Left ventricle myocardium superior (tissue), 1 donor: ENCODE measurements at regions not wholly inside any gene's neighbourhood (a gene's known extent, or its start where the extent isn't known, plus 50 kb on each side); places are given as distances from the start of the nearest gene placed in this dataset.

Experiments
- ATAC-seq: fragments of 200-7000 bp; cut with Tn5 transposase; one replicate; pipeline ENCODE4 v1.9.1; 2020; ENCODE audit warnings: mild to moderate bottlenecking, moderate library complexity
- DNase-seq: peaks from one replicate; pipeline ENCODE4 v3.0.0-alpha.2; 2020
- intact Hi-C: fragments of 100-400 bp; cut with micrococcal nuclease; formaldehyde crosslinking; loops from one replicate; pipeline ENCODE4 v1.11.0; 2022
- donor health status: DM: no; HTN: yes; CAD: no; lungs with severe emphysema.

DNA sequence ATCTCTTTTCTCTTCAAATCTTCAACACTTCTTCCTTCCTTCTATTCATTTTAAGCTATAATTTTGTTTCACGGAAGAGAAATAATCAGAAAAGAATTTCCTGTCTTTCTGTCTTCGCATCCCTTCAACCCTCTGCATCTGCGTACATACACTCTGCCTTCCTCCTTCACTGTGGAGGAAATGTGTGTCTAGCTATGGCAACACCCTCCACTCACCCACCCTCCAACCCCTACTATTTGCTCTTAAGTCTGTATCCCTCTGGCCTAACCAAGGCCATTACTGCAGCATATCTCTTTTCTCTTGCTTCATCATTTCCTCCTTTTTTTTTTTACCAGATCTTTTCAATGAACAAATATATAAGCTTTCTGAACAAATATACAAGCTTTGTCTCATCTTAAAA, 105.7 kb upstream of the NUDT12 start:
- DNase-seq = no peak
- intact Hi-C loops = no loop called here
- no peak for ATAC-seq

DNA sequence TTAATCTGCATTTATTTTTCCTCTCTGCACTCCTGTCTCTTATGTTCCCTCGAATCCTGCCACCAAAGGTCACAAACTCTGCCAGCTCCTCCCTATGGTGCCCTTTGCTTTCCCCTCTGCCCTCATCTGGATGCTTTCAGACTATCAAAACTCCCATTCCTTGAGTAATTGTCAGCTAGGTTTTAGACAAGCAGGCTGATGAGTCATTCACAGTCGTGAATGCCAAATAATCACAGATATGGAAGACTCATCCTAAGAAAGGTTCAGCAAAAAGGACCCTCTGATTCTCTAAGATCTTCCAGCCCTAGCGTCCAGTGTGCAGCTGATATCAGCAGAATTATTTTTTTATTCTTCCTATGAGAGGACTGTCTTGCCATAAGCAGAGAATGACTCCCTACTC, 104.5 kb upstream of the NUDT12 start:
- DNase-seq = no peak
- ATAC-seq = no peak
- intact Hi-C loops = no loop called here

- DNase-seq (no peak), ATAC-seq (no peak)
- intact Hi-C loops = no loop called here
Observed at GRCh38 chr5:103657301-103657700, 94.7 kb upstream of the NUDT12 start.

GRCh38 chr5:103648086-103648485, 85.5 kb upstream of the NUDT12 start:
- intact Hi-C loops = no loop called here
- DNase-seq (no peak), ATAC-seq (no peak)

GRCh38 chr5:103646698-103647614, 84.4 kb upstream of the NUDT12 start:
- ATAC-seq (no peak), DNase-seq (no peak)
- intact Hi-C loops = no loop called here

GRCh38 chr5:103645816-103646215, 83.2 kb upstream of the NUDT12 start:
- no peak for DNase-seq
- ATAC-seq = no peak
- intact Hi-C loops = no loop called here

DNA sequence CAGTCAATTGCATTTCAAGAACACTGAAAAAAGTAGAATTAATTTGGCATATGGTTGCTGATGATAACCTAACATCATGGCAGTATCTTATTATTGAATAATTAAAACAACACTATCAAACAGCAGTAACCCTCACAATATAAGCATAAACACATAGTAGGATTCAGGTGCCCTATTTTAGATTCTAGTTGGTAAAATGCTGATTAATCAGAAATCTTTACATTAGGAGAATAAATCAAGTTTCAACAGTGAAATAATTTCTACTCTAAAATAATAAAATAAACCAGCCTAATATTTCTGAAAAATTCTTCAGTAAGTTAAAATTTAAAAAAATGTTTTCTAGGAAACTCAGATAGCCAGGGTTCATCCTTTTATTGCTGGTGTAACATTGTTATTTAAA, 76.4 kb upstream of the NUDT12 start:
- ATAC-seq = no peak
- DNase-seq = no peak
- intact Hi-C loops = no loop called here

GRCh38 chr5:103624675-103625074, 62.1 kb upstream of the NUDT12 start:
- intact Hi-C loops = no loop called here
- ATAC-seq = no peak
- no peak for DNase-seq

GRCh38 chr5:103624035-103624480, 61.5 kb upstream of the NUDT12 start:
- DNase-seq (no peak), ATAC-seq (no peak)
- intact Hi-C loops = no loop called here

DNA sequence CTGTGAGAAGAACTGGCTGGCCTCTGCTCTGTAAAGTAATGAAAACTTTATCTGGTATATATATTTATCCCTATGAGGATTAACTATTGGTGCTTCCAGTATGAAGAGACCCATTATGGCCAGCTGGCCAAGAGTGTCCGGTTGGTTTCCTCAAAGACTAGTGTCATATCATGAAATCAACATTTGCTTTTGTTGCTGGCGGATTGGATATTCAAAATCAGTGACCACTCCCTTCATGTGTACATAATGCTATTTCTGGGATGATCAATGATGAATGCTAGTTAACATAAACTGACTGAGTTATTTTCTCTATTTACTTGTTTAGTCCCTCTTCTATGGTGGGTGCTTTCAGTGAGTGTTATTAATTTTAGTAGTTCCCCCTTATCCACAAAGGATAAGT, 60.8 kb upstream of the NUDT12 start:
- intact Hi-C loops = no loop called here
- DNase-seq (no peak), ATAC-seq (no peak)

- no peak for ATAC-seq
- DNase-seq = no peak
- intact Hi-C loops = no loop called here
Observed at GRCh38 chr5:103621548-103621930, 59.0 kb upstream of the NUDT12 start.

DNA sequence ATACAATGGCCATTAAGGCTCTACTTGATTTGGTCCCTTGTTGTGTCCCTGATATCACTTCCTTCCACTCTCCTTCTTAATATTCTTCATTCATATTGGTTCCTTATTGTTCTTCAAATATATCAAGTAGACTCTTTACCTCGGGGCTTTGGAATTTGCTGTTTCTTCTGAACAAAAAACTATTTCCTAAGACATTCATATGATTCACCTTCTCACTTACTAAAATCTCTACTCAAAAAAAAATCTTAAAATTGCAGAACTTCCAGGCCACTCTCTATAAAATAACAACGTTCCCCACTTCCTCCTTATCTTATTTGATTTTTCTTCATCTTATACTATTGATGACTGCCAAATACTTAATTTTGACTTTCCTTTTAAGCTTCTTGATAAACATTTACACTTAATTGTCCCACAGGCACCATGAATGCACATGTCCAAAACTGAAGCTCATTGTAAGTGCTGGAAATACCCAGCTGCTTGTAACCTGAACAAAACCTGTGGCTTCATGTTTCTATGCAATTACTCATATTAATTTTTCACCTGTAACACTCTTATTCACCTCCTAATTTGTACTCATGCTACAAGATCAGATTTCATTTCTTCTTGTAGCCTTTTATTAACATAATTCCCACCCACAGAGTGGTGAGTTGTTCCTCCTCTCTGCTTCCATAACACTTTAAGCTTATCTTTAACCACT, 58.4 kb upstream of the NUDT12 start:
- no peak for ATAC-seq
- intact Hi-C loops = no loop called here
- DNase-seq = no peak

GRCh38 chr5:103617913-103618312, 55.3 kb upstream of the NUDT12 start:
- no peak for ATAC-seq
- intact Hi-C loops = no loop called here
- DNase-seq = no peak

DNA sequence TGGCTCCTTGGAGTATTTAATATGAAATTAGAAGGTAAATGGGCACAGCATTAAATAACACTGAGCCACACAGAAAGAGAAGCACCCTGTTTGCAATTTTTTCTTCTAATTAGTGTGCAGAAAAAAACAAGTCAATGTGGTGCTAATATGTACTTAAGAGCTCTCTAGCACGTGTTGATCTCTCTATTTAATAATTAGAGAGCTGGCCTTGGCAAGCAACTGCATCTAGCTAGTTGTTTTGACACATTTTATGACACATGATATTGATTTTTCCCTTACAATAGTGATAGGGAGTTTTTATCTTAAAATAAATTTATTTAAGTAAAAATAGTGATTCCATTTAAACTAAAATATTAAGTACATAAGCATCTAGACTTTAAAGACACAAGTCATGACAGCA, 54.5 kb upstream of the NUDT12 start:
- no peak for DNase-seq
- no peak for ATAC-seq
- intact Hi-C loops = no loop called here

DNA sequence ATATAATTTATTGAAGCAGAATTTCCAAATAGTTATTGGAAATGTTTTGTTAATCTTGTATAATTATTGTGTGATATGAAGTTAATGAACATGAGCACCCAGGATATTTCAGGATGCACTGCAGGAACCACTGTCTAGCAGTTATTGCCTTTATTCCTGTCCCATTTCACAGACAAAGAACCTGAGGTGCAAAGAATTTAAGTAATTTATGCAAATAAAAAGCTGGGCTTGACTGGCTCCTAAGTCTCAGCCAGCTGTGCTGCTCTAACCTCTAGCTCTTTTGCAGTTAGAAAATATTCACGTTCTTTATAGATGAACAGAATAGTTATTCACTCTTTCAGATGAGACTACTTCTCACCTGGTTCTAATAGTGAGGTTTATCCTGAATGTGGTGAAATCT, 50.0 kb upstream of the NUDT12 start:
- intact Hi-C loops = no loop called here
- no peak for ATAC-seq
- no peak for DNase-seq
